ENCODE measurements at regions not wholly inside any gene's neighbourhood (a gene's known extent, or its start where the extent isn't known, plus 50 kb on each side); places are given as distances from the start of the nearest gene placed in this dataset.
"Not testable (repeated sequence)": the region's sequence is repeated elsewhere in the genome, so short reads cannot be mapped to it uniquely, and the experiment has no call there.

GRCh38 chr3:66633402-66634381 is 132.9 kb upstream of the LRIG1 start:
- no peak for DNase-seq

- no peak for DNase-seq
Observed at GRCh38 chr3:66638717-66639116, 137.9 kb upstream of the LRIG1 start.

DNA sequence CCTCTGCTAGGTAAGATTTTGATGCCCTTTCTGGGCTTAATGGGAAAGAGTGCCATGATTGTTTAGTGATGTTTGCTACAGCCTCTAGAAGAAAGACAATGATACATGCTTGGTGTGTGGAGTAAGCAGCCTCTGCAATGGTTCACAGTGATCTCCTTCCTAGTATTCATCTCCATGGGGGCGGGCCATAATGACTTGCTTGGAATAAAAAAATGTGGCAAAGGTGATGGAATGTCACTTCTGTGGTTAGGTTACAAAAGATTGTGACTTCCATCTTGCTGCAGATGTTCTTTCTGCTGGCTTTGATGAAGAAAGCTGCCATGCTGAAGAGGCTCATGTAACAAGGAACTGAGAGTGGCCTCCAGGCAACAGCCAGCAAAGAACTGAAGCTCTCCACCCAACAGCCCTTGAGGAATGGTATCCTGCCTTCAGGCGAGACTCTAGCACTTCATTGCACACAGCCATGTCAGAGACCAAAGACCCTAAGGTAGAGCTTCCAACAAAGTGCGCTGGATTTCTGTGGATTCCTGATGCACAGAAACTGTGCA is 139.1 kb upstream of the LRIG1 start:
- DNase-seq: no peak

GRCh38 chr3:66642019-66642418 is 141.2 kb upstream of the LRIG1 start:
- no peak for DNase-seq

DNA sequence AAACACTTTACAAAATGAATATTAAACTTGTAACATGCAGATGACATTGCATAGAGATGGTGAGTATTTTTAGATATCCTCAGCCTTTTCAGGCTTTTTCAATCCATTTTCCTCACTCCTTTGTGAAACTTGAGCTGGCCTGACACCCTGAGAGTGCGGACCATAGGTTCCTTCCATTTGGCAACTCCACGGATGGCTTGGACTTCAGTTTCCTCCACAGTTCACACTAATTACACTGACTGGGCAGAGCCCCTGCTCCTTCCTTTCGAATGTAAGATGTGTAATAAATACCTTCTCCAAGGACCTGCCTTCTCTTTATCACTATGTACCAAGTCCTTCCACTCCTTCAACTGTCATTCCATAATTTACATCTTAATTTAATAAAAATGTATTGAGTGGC is 141.7 kb upstream of the LRIG1 start:
- no peak for DNase-seq

GRCh38 chr3:66644549-66644948 is 143.7 kb upstream of the LRIG1 start:
- no peak for DNase-seq

DNA sequence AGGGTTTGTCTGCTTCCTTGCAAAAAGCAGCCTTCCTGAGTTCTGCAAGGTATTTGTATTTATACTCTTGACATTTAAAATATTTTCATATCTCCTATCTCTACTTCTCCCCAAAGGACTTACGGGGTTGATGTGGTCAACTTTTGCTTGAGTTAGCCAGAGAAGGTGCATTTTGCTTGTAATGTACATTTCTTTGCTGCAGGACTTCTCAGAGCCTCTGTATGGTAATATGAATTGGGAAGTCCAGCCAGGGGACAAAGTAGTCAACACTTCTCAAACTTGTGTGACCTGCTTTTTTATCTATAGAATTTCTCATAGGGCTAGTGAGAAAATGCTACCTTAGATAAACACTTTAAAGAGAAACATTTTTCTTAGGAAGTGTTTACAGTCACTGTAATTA is 148.2 kb upstream of the LRIG1 start:
- DNase-seq: no peak

DNA sequence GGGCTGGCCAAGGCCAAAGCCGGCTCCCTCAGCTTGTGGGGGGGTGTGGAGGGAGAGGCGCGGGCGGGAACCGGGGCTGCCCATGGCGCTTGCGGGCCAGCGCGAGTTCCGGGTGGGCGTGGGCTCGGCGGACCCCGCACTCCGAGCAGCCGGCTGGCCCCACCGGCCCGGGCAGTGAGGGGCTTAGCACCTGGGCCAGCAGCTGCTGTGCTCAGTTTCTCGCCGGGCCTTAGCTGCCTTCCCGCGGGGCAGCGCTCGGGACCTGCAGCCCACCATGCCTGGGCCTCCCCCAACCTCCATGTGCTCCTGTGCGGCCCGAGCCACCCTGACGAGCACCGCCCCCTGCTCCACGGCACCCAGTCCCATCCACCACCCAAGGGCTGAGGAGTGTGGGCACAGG is 150.7 kb upstream of the LRIG1 start:
- DNase-seq: not testable (repeated sequence)

GRCh38 chr3:66652100-66652499 is 151.3 kb upstream of the LRIG1 start:
- DNase-seq: not testable (repeated sequence)

DNA sequence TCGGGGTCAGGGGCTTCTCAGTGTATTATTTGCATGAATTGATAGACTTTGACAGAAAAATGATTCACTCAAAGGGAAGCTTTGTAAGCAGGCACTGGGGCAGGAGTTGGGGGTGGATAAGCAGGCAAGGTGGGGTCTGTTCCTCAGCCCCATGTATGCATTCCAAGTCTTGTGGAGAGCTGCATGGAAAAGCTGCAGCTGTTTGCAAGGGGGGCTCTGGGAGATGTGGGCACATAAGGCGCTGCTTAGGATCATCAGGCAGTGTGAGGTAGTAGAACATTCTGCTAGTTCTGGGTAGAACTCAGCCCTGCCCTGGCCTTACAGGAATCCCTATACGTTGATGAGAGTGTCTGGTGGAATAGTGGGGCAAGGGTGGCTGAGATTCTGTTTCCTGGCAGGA is 154.2 kb upstream of the LRIG1 start:
- DNase-seq: no peak

- no peak for DNase-seq
Observed at GRCh38 chr3:66655671-66656070, 154.8 kb upstream of the LRIG1 start.

DNA sequence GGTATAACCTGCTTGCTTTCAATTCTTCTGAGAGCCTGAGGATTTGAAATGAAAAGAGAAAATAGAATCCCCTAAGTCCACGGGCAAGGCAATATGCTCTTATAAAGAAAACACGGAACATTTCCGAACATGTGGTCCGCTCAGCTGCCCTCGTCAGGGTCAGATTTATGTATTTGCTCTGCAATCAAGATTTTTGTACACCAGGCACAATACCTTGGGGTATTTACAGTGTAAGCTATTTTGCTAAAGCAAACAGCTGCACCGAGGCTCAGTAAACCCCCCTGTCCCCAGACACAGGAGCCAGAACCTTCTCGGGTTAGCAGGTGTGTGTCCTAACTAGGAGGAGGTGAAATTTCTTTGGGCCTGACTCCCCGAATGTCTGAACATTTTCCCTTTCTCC is 155.8 kb upstream of the LRIG1 start:
- peak; percentile 1 for DNase-seq

DNA sequence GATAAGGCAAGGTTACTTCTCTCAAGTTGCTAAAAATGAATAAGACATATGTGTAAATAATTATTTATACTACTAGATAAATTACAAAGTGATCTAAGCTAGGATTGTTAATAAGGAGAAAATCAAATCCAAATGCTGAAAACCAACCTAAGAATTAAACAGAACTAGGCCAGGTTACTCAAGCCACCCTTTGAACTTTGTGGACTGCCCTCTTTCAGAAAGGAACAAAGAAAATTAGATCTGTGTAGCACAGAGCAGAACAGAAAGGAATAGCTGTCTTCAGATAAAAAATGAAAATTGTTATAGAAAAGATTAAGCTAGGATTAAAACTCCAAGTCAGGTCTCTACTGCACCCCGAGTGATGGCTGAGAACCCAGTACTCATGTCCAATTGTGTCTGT is 158.2 kb upstream of the LRIG1 start:
- no peak for DNase-seq

DNA sequence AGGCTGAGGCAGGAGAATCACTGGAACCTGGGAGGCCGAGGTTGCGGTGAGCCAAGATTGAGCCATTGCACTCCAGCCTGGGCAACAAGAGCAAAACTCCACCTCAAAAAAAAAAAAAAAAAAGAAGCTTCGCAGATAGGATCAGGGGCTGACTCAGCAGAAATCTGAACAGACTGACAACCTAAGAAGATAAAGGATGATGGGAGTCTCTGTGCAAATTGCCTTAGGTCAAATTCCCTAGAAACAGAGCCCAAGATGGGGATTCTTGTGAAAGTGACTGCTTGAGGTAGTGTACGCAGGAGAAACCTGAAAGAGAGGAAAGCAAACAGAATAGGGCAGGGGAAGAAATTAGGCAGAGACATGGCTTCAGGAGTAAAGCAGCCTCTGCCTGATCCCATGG is 160.8 kb upstream of the LRIG1 start:
- no peak for DNase-seq

DNA sequence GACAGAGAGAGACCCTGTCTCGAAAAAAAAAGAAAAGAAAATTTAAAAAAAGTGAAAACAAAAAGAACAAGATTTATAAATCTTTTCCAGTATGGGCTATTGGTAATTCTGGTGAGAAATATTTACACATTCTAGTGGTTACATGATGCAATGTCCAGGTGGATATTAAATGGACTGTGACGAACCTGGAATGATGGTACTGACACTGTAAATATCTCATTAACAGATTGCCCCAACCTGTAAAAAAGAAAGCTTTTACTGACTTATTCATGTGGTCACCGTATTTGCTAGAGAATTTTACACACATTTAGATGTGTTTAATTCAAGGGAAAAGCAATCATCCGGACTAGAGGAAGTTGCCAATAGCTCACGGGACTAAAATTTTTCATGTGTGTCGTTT is 162.1 kb upstream of the LRIG1 start:
- DNase-seq: no peak

GRCh38 chr3:66665021-66665695 is 164.3 kb upstream of the LRIG1 start:
- no peak for DNase-seq

DNA sequence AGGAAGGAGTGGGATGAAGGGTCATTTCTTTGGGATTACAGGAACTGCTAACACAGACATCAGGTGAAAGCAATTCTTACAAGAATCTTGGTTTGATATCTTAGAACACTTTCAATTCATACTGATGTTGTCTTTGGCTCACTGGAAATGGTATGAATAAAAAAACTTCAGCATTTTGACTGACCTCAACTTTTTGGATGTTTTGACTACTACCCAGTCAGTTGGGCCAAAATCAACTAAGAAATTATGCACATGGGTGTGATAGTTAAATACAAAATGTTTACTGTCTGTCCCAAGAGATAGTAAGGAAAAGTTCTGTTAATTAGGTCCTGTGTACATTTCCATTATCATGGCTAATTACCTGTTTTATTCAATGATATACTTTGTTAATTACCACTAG is 165.5 kb upstream of the LRIG1 start:
- DNase-seq: no peak

GRCh38 chr3:66667263-66667662 is 166.4 kb upstream of the LRIG1 start:
- no peak for DNase-seq

DNA sequence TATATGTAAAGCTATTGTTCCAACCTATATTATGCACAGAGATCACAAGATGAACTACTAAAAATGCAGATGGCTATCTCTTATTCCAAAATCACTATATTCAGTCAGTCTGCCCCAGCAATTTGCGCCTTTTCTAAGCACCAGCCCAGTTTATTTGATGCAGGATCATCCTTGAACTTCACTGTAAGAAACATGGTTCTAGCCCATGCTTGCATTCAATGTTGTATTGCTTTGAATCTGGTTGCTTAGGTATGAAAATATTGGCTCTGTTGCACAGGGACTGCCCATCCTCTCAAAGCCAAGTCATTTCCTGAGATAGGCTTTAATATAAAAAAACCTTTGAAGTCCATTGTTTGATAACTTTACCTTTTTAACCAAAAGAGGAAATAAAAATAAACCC is 170.5 kb upstream of the LRIG1 start:
- no peak for DNase-seq

DNA sequence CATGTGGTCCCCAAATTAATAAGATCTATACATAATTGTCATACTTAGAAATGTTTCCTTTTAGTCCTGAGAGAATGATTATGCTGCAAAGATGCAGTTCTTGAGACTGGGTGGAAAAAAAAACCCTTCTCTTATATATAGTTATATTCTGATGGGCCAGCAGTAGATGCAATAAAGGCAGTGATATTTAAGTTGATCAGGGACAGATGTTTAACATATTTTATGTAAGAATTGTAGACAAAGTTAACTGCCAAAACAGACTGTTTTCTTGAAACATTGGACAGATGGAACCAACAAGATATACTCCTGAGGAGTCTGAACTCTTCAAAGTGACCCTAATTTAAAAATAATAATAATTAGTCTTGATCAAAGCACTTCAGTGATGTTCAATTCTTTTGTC is 172.0 kb upstream of the LRIG1 start:
- no peak for DNase-seq

- DNase-seq: no peak
Observed at GRCh38 chr3:66673293-66673692, 172.5 kb upstream of the LRIG1 start.

- DNase-seq: no peak
Observed at GRCh38 chr3:66675366-66675765, 174.5 kb upstream of the LRIG1 start.

DNA sequence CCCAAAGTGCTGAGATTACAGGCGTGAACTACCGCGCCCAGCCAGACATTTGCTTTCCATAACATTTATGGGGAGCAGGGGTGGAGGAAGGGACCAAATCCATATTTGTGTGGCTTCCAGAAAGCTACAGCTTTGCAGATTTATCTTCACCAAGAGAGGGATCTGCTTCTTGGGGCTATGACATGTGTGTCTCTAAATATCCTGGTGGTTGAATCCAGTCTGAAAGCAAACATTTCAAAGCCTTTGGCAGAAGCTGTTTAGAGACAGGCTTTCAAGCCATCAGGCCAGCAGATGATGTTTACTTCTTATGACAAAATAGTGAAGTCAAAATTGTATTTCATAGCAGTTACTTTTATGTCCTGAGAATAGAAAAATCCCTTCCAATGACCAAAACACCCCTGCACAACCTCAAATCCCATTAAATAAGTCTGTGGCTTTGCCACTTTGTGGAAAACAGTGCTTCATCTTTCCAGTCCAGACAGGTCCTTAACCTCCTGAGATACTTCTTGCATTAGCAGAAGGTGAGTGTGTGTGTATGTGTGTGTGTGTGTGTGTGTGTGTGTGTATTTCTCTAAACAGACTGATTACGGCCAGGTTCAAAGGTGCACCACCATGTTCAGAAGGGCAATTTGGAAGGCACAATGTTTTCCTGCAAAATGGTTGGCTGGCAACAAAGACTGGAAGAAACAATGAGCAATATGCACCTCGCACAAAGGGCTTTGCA is 191.4 kb upstream of the LRIG1 start:
- DNase-seq: no peak
